ENCODE measurements at regions not wholly inside any gene's neighbourhood (a gene's known extent, or its start where the extent isn't known, plus 50 kb on each side); places are given as distances from the start of the nearest gene placed in this dataset.

- no peaks in the 10 kb centered on the region for H3K9me3 ChIP-seq (ENCODE audit: control insufficient read depth, low read length)
- no peaks in the 10 kb centered on the region for H3K27me3 ChIP-seq (ENCODE audit: control insufficient read depth, insufficient read depth, low read length, poor library complexity, severe bottlenecking)
- H3K4me1 ChIP-seq (ENCODE audit: control insufficient read depth, insufficient read depth, low read length): no peaks in the 10 kb centered on the region
- 97 to 98% methylated on average over 7 of the region's 7 CpGs for WGBS, 2 experiments
- no peak overlapping the region for H3K4me3 ChIP-seq (ENCODE audit: insufficient read depth, low read depth, low read length)
- no peak overlapping the region for H3K27ac ChIP-seq (ENCODE audit: insufficient read depth, low read depth, low read length, poor library complexity, severe bottlenecking)
- no peaks in the 10 kb centered on the region for H3K36me3 ChIP-seq (ENCODE audit: control insufficient read depth, insufficient read depth, low read length)
Measured at GRCh38 chr6:164495882-164496495, 813.4 kb downstream of the C6orf118 start.

GRCh38 chr6:164478426-164478825, 831.0 kb downstream of the C6orf118 start:
- no peak overlapping the region for H3K4me3 ChIP-seq (ENCODE audit: insufficient read depth, low read depth, low read length)
- H3K27ac ChIP-seq (ENCODE audit: insufficient read depth, low read depth, low read length, poor library complexity, severe bottlenecking): no peak overlapping the region
- no peaks in the 10 kb centered on the region for H3K9me3 ChIP-seq (ENCODE audit: control insufficient read depth, low read length)
- no peaks in the 10 kb centered on the region for H3K36me3 ChIP-seq (ENCODE audit: control insufficient read depth, insufficient read depth, low read length)
- WGBS, 2 experiments: 0% methylated on average over 2 of the region's 2 CpGs; no CpG with 5 or more reads in 1 of the 2 experiments
- no peaks in the 10 kb centered on the region for H3K27me3 ChIP-seq (ENCODE audit: control insufficient read depth, insufficient read depth, low read length, poor library complexity, severe bottlenecking)
- H3K4me1 ChIP-seq (ENCODE audit: control insufficient read depth, insufficient read depth, low read length): peaks cover 6% of the 10 kb centered on the region

GRCh38 chr6:164477790-164478189, 831.6 kb downstream of the C6orf118 start:
- Histone ChIP-seq H3K27ac (ENCODE audit: insufficient read depth, low read depth, low read length, poor library complexity, severe bottlenecking) (no peak overlapping the region), H3K4me3 (ENCODE audit: insufficient read depth, low read depth, low read length) (no peak overlapping the region), H3K36me3 (ENCODE audit: control insufficient read depth, insufficient read depth, low read length) (no peaks in the 10 kb centered on the region), H3K9me3 (ENCODE audit: control insufficient read depth, low read length) (no peaks in the 10 kb centered on the region), H3K4me1 (ENCODE audit: control insufficient read depth, insufficient read depth, low read length) (peaks cover 6% of the 10 kb centered on the region), H3K27me3 (ENCODE audit: control insufficient read depth, insufficient read depth, low read length, poor library complexity, severe bottlenecking) (no peaks in the 10 kb centered on the region)
- 60 to 75% methylated on average over 1 to 2 of the region's 2 CpGs for whole genome bisulfite sequencing, 2 experiments

GRCh38 chr6:164477101-164477500, 832.3 kb downstream of the C6orf118 start:
- H3K27me3 ChIP-seq (ENCODE audit: control insufficient read depth, insufficient read depth, low read length, poor library complexity, severe bottlenecking): no peaks in the 10 kb centered on the region
- no peaks in the 10 kb centered on the region for H3K9me3 ChIP-seq (ENCODE audit: control insufficient read depth, low read length)
- no peak overlapping the region for H3K4me3 ChIP-seq (ENCODE audit: insufficient read depth, low read depth, low read length)
- no peaks in the 10 kb centered on the region for H3K36me3 ChIP-seq (ENCODE audit: control insufficient read depth, insufficient read depth, low read length)
- peaks cover 6% of the 10 kb centered on the region for H3K4me1 ChIP-seq (ENCODE audit: control insufficient read depth, insufficient read depth, low read length)
- H3K27ac ChIP-seq (ENCODE audit: insufficient read depth, low read depth, low read length, poor library complexity, severe bottlenecking): no peak overlapping the region
- WGBS, 2 experiments: 89% methylated on average over 1 of the region's 1 CpG; no CpG with 5 or more reads in 1 of the 2 experiments

GRCh38 chr6:164469276-164469949, 840.0 kb downstream of the C6orf118 start:
- Histone ChIP-seq H3K4me1 (ENCODE audit: control insufficient read depth, insufficient read depth, low read length) (no peaks in the 10 kb centered on the region), H3K27ac (ENCODE audit: insufficient read depth, low read depth, low read length, poor library complexity, severe bottlenecking) (no peak overlapping the region), H3K36me3 (ENCODE audit: control insufficient read depth, insufficient read depth, low read length) (no peaks in the 10 kb centered on the region), H3K27me3 (ENCODE audit: control insufficient read depth, insufficient read depth, low read length, poor library complexity, severe bottlenecking) (no peaks in the 10 kb centered on the region), H3K9me3 (ENCODE audit: control insufficient read depth, low read length) (no peaks in the 10 kb centered on the region), H3K4me3 (ENCODE audit: insufficient read depth, low read depth, low read length) (no peak overlapping the region)
- 85 to 88% methylated on average over 9 of the region's 9 CpGs for WGBS, 2 experiments

- Histone ChIP-seq H3K4me3 (ENCODE audit: insufficient read depth, low read depth, low read length) (no peak overlapping the region), H3K4me1 (ENCODE audit: control insufficient read depth, insufficient read depth, low read length) (no peaks in the 10 kb centered on the region), H3K36me3 (ENCODE audit: control insufficient read depth, insufficient read depth, low read length) (no peaks in the 10 kb centered on the region), H3K27me3 (ENCODE audit: control insufficient read depth, insufficient read depth, low read length, poor library complexity, severe bottlenecking) (no peaks in the 10 kb centered on the region), H3K27ac (ENCODE audit: insufficient read depth, low read depth, low read length, poor library complexity, severe bottlenecking) (no peak overlapping the region), H3K9me3 (ENCODE audit: control insufficient read depth, low read length) (no peaks in the 10 kb centered on the region)
- 90 to 93% methylated on average over 9 of the region's 9 CpGs for WGBS, 2 experiments
Measured at GRCh38 chr6:164455835-164456234, 853.6 kb downstream of the C6orf118 start.

GRCh38 chr6:164453835-164454234, 855.6 kb downstream of the C6orf118 start:
- H3K36me3 ChIP-seq (ENCODE audit: control insufficient read depth, insufficient read depth, low read length): no peaks in the 10 kb centered on the region
- no peak overlapping the region for H3K27ac ChIP-seq (ENCODE audit: insufficient read depth, low read depth, low read length, poor library complexity, severe bottlenecking)
- H3K9me3 ChIP-seq (ENCODE audit: control insufficient read depth, low read length): no peaks in the 10 kb centered on the region
- 100% methylated on average over 1 to 2 of the region's 3 CpGs for WGBS, 2 experiments
- H3K4me3 ChIP-seq (ENCODE audit: insufficient read depth, low read depth, low read length): no peak overlapping the region
- no peaks in the 10 kb centered on the region for H3K27me3 ChIP-seq (ENCODE audit: control insufficient read depth, insufficient read depth, low read length, poor library complexity, severe bottlenecking)
- no peaks in the 10 kb centered on the region for H3K4me1 ChIP-seq (ENCODE audit: control insufficient read depth, insufficient read depth, low read length)

- WGBS, 2 experiments: 96 to 98% methylated on average over 2 of the region's 2 CpGs
- Histone ChIP-seq H3K4me3 (ENCODE audit: insufficient read depth, low read depth, low read length) (no peak overlapping the region), H3K4me1 (ENCODE audit: control insufficient read depth, insufficient read depth, low read length) (no peaks in the 10 kb centered on the region), H3K27me3 (ENCODE audit: control insufficient read depth, insufficient read depth, low read length, poor library complexity, severe bottlenecking) (no peaks in the 10 kb centered on the region), H3K27ac (ENCODE audit: insufficient read depth, low read depth, low read length, poor library complexity, severe bottlenecking) (no peak overlapping the region), H3K36me3 (ENCODE audit: control insufficient read depth, insufficient read depth, low read length) (no peaks in the 10 kb centered on the region), H3K9me3 (ENCODE audit: control insufficient read depth, low read length) (no peaks in the 10 kb centered on the region)
Measured at GRCh38 chr6:164442572-164442971, 866.8 kb downstream of the C6orf118 start.

GRCh38 chr6:164439331-164439730, 870.1 kb downstream of the C6orf118 start:
- no peak overlapping the region for H3K4me3 ChIP-seq (ENCODE audit: insufficient read depth, low read depth, low read length)
- no peak overlapping the region for H3K27ac ChIP-seq (ENCODE audit: insufficient read depth, low read depth, low read length, poor library complexity, severe bottlenecking)
- no peaks in the 10 kb centered on the region for H3K36me3 ChIP-seq (ENCODE audit: control insufficient read depth, insufficient read depth, low read length)
- no peaks in the 10 kb centered on the region for H3K9me3 ChIP-seq (ENCODE audit: control insufficient read depth, low read length)
- no peaks in the 10 kb centered on the region for H3K27me3 ChIP-seq (ENCODE audit: control insufficient read depth, insufficient read depth, low read length, poor library complexity, severe bottlenecking)
- WGBS, 2 experiments: 95 to 100% methylated on average over 5 of the region's 5 CpGs
- H3K4me1 ChIP-seq (ENCODE audit: control insufficient read depth, insufficient read depth, low read length): no peaks in the 10 kb centered on the region

- H3K4me1 ChIP-seq (ENCODE audit: control insufficient read depth, insufficient read depth, low read length): no peaks in the 10 kb centered on the region
- H3K4me3 ChIP-seq (ENCODE audit: insufficient read depth, low read depth, low read length): no peak overlapping the region
- WGBS, 2 experiments: 92 to 95% methylated on average over 5 of the region's 5 CpGs
- H3K27me3 ChIP-seq (ENCODE audit: control insufficient read depth, insufficient read depth, low read length, poor library complexity, severe bottlenecking): no peaks in the 10 kb centered on the region
- H3K9me3 ChIP-seq (ENCODE audit: control insufficient read depth, low read length): no peaks in the 10 kb centered on the region
- H3K27ac ChIP-seq (ENCODE audit: insufficient read depth, low read depth, low read length, poor library complexity, severe bottlenecking): no peak overlapping the region
- H3K36me3 ChIP-seq (ENCODE audit: control insufficient read depth, insufficient read depth, low read length): no peaks in the 10 kb centered on the region
Measured at GRCh38 chr6:164436976-164437375, 872.4 kb downstream of the C6orf118 start.
